ENCODE measurements at regions not wholly inside any gene's neighbourhood (a gene's known extent, or its start where the extent isn't known, plus 50 kb on each side); places are given as distances from the start of the nearest gene placed in this dataset.

DNA sequence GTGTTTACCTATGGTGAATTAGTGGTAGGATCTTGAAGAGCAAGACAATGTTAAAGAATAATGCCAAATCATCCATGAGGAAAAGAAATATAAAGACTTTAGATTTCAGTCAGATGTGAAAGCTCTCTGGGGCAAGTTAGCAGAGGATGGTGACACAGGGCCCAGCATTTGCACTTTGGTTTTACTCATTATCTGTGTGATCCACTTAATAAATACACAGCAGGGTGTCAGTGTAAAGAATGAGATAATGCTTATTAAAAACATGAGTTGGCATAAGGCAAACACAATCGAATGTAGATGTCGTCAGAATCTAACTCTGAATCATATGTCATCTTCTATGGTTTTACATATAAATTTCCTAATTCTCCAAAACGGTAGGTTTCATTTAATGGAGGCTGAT lies 130.4 kb upstream of the PREP start:
- no peaks in the 10 kb centered on the region for H3K4me1 ChIP-seq (ENCODE audit: control insufficient read depth, insufficient read depth, low read length)
- ChIA-PET CTCF (interaction anchor here (0.8 to 1.5 kb wide), 2 partner anchors 13 to 40 kb away, joined by 3 read pairs; no protein-coding TSS in a partner anchor), POLR2A (no interaction called here)
- H3K9me3 ChIP-seq (ENCODE audit: control insufficient read depth, insufficient read depth, low read depth, low read length), result no peaks in the 10 kb centered on the region
- TF ChIP-seq ZNF629 (tag by site-specific recombination; IDR thresholded peaks at IDR 0.05) (no peak), ZNF37A (tag by site-specific recombination; IDR thresholded peaks at IDR 0.05) (no peak), ZNF354C (tag by site-specific recombination; IDR thresholded peaks at IDR 0.05; ENCODE audit: borderline replicate concordance, low read depth) (no peak), SALL2 (tag by site-specific recombination; IDR thresholded peaks at IDR 0.05; ENCODE audit: borderline replicate concordance) (no peak), ZFP3 (tag by site-specific recombination; IDR thresholded peaks at IDR 0.05; ENCODE audit: low read depth) (no peak), ZFP37 (tag by site-specific recombination; IDR thresholded peaks at IDR 0.05) (no peak), ZNF530 (tag by site-specific recombination; IDR thresholded peaks at IDR 0.05; ENCODE audit: low read depth) (no peak), ZNF660 (tag by site-specific recombination; IDR thresholded peaks at IDR 0.05) (no peak), YY2 (tag by site-specific recombination; IDR thresholded peaks at IDR 0.05) (no peak), ZFHX2 (tag by site-specific recombination; conservative IDR thresholded peaks at IDR 0.05) (no peak), ZNF112 (tag by site-specific recombination; IDR thresholded peaks at IDR 0.05) (no peak), ZNF19 (tag by site-specific recombination; IDR thresholded peaks at IDR 0.05; ENCODE audit: low read depth) (no peak), REPIN1 (tag by site-specific recombination; IDR thresholded peaks at IDR 0.05; ENCODE audit: low read depth) (no peak), ZNF654 (tag by site-specific recombination; IDR thresholded peaks at IDR 0.05; ENCODE audit: low read depth) (no peak), ZNF350 (tag by site-specific recombination; IDR thresholded peaks at IDR 0.05) (no peak)
- TF ChIP-seq, protein P1, sequence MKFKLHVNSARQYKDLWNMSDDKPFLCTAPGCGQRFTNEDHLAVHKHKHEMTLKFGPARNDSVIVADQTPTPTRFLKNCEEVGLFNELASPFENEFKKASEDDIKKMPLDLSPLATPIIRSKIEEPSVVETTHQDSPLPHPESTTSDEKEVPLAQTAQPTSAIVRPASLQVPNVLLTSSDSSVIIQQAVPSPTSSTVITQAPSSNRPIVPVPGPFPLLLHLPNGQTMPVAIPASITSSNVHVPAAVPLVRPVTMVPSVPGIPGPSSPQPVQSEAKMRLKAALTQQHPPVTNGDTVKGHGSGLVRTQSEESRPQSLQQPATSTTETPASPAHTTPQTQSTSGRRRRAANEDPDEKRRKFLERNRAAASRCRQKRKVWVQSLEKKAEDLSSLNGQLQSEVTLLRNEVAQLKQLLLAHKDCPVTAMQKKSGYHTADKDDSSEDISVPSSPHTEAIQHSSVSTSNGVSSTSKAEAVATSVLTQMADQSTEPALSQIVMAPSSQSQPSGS (tag by site-specific recombination; IDR thresholded peaks at IDR 0.05; ENCODE audit: low read depth), result no peak
- TF ChIP-seq, protein P2, sequence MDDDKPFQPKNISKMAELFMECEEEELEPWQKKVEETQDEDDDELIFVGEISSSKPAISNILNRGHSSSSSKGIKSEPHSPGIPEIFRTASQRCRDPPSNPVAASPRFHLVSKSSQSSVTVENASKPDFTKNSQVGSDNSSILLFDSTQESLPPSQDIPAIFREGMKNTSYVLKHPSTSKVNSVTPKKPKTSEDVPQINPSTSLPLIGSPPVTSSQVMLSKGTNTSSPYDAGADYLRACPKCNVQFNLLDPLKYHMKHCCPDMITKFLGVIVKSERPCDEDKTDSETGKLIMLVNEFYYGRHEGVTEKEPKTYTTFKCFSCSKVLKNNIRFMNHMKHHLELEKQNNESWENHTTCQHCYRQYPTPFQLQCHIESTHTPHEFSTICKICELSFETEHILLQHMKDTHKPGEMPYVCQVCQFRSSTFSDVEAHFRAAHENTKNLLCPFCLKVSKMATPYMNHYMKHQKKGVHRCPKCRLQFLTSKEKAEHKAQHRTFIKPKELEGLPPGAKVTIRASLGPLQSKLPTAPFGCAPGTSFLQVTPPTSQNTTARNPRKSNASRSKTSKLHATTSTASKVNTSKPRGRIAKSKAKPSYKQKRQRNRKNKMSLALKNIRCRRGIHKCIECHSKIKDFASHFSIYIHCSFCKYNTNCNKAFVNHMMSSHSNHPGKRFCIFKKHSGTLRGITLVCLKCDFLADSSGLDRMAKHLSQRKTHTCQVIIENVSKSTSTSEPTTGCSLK (tag by site-specific recombination; IDR thresholded peaks at IDR 0.05), result no peak
- TF ChIP-seq, protein P3, sequence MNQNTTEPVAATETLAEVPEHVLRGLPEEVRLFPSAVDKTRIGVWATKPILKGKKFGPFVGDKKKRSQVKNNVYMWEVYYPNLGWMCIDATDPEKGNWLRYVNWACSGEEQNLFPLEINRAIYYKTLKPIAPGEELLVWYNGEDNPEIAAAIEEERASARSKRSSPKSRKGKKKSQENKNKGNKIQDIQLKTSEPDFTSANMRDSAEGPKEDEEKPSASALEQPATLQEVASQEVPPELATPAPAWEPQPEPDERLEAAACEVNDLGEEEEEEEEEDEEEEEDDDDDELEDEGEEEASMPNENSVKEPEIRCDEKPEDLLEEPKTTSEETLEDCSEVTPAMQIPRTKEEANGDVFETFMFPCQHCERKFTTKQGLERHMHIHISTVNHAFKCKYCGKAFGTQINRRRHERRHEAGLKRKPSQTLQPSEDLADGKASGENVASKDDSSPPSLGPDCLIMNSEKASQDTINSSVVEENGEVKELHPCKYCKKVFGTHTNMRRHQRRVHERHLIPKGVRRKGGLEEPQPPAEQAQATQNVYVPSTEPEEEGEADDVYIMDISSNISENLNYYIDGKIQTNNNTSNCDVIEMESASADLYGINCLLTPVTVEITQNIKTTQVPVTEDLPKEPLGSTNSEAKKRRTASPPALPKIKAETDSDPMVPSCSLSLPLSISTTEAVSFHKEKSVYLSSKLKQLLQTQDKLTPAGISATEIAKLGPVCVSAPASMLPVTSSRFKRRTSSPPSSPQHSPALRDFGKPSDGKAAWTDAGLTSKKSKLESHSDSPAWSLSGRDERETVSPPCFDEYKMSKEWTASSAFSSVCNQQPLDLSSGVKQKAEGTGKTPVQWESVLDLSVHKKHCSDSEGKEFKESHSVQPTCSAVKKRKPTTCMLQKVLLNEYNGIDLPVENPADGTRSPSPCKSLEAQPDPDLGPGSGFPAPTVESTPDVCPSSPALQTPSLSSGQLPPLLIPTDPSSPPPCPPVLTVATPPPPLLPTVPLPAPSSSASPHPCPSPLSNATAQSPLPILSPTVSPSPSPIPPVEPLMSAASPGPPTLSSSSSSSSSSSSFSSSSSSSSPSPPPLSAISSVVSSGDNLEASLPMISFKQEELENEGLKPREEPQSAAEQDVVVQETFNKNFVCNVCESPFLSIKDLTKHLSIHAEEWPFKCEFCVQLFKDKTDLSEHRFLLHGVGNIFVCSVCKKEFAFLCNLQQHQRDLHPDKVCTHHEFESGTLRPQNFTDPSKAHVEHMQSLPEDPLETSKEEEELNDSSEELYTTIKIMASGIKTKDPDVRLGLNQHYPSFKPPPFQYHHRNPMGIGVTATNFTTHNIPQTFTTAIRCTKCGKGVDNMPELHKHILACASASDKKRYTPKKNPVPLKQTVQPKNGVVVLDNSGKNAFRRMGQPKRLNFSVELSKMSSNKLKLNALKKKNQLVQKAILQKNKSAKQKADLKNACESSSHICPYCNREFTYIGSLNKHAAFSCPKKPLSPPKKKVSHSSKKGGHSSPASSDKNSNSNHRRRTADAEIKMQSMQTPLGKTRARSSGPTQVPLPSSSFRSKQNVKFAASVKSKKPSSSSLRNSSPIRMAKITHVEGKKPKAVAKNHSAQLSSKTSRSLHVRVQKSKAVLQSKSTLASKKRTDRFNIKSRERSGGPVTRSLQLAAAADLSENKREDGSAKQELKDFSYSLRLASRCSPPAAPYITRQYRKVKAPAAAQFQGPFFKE (tag by site-specific recombination; IDR thresholded peaks at IDR 0.05; ENCODE audit: borderline replicate concordance), result no peak
- TF ChIP-seq, protein P4, sequence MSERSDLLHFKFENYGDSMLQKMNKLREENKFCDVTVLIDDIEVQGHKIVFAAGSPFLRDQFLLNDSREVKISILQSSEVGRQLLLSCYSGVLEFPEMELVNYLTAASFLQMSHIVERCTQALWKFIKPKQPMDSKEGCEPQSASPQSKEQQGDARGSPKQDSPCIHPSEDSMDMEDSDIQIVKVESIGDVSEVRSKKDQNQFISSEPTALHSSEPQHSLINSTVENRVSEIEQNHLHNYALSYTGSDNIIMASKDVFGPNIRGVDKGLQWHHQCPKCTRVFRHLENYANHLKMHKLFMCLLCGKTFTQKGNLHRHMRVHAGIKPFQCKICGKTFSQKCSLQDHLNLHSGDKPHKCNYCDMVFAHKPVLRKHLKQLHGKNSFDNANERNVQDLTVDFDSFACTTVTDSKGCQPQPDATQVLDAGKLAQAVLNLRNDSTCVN (tag by site-specific recombination; optimal IDR thresholded peaks at IDR 0.05), result no peak
- TF ChIP-seq, protein P5, sequence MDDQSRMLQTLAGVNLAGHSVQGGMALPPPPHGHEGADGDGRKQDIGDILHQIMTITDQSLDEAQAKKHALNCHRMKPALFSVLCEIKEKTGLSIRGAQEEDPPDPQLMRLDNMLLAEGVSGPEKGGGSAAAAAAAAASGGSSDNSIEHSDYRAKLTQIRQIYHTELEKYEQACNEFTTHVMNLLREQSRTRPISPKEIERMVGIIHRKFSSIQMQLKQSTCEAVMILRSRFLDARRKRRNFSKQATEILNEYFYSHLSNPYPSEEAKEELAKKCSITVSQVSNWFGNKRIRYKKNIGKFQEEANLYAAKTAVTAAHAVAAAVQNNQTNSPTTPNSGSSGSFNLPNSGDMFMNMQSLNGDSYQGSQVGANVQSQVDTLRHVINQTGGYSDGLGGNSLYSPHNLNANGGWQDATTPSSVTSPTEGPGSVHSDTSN (CRISPR knock-in tag; IDR thresholded peaks at IDR 0.05), result no peak
- H3K4me3 ChIP-seq (ENCODE audit: low read depth, low read length), result no peak overlapping the region
- H3K27ac ChIP-seq (ENCODE audit: extremely low read depth, low read depth, low read length), result no peak overlapping the region
- no peaks in the 10 kb centered on the region for H3K36me3 ChIP-seq (ENCODE audit: control insufficient read depth in 2 of 2, insufficient read depth in 1 of 2, low read length in 2 of 2)
